Transverse colon (tissue), 3 donors: ENCODE measurements at regions not wholly inside any gene's neighbourhood (a gene's known extent, or its start where the extent isn't known, plus 50 kb on each side); places are given as distances from the start of the nearest gene placed in this dataset.

ENCODE experiments used
- EP300 ChIP-seq: sonication (generic); formaldehyde crosslinking; IDR thresholded peaks from one replicate; pipeline ENCODE4 v1.6.1; 2017; ENCODE audit warnings: antibody characterized with exemption, low read depth
- POLR2A ChIP-seq: fragments of 450-650 bp; IDR thresholded peaks from one replicate; pipeline ENCODE4 v1.6.1; 2016; ENCODE audit warnings: antibody characterized with exemption, mild to moderate bottlenecking, moderate library complexity
- TF ChIP-seq, protein P1 (sequence below), 5 experiments: fragments of 200-600 bp in 3 of 5; fragments of 450-650 bp in 2 of 5; sonication (generic) in 3 of 5; IDR thresholded peaks; 1 replicate in 2 of 5; 2 replicates in 3 of 5; pipeline ENCODE4 v1.5.1; 2016 to 2017; ENCODE audit warnings: antibody characterized with exemption in 5 of 5, inconsistent platforms in 3 of 5, mild to moderate bottlenecking in 2 of 5, moderate library complexity in 1 of 5

GRCh38 chrX:98407584-98407983, 1523.9 kb downstream of the RPA4 start:
- TF ChIP-seq, protein P1, sequence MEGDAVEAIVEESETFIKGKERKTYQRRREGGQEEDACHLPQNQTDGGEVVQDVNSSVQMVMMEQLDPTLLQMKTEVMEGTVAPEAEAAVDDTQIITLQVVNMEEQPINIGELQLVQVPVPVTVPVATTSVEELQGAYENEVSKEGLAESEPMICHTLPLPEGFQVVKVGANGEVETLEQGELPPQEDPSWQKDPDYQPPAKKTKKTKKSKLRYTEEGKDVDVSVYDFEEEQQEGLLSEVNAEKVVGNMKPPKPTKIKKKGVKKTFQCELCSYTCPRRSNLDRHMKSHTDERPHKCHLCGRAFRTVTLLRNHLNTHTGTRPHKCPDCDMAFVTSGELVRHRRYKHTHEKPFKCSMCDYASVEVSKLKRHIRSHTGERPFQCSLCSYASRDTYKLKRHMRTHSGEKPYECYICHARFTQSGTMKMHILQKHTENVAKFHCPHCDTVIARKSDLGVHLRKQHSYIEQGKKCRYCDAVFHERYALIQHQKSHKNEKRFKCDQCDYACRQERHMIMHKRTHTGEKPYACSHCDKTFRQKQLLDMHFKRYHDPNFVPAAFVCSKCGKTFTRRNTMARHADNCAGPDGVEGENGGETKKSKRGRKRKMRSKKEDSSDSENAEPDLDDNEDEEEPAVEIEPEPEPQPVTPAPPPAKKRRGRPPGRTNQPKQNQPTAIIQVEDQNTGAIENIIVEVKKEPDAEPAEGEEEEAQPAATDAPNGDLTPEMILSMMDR (IDR thresholded peaks at IDR 0.05) = no peak
- TF ChIP-seq POLR2A (no peak), EP300 (no peak)
